ENCODE measurements at regions not wholly inside any gene's neighbourhood (a gene's known extent, or its start where the extent isn't known, plus 50 kb on each side); places are given as distances from the start of the nearest gene placed in this dataset.

- no peak overlapping the region for H3K4me3 ChIP-seq (ENCODE audit: low read length)
- no peak for TF ChIP-seq CTCF (conservative IDR thresholded peaks at IDR 0.05; ENCODE audit: low read length)
- DNase-seq (ENCODE audit: low read depth), result no peak
Observed at GRCh38 chr2:66984864-66985263, 412.3 kb upstream of the ETAA1 start.

GRCh38 chr2:66985906-66986305 lies 411.2 kb upstream of the ETAA1 start:
- TF ChIP-seq CTCF (conservative IDR thresholded peaks at IDR 0.05; ENCODE audit: low read length), result no peak
- no peak overlapping the region for H3K4me3 ChIP-seq (ENCODE audit: low read length)

GRCh38 chr2:66987733-66988132 lies 409.4 kb upstream of the ETAA1 start:
- H3K4me3 ChIP-seq (ENCODE audit: low read length), result no peak overlapping the region
- TF ChIP-seq CTCF (conservative IDR thresholded peaks at IDR 0.05; ENCODE audit: low read length), result no peak
- DNase-seq (ENCODE audit: low read depth), result no peak

More at GRCh38 chr2:66985906-66986305, 411.2 kb upstream of the ETAA1 start:
- no peak for DNase-seq (ENCODE audit: low read depth)

- TF ChIP-seq CTCF (conservative IDR thresholded peaks at IDR 0.05; ENCODE audit: low read length), result no peak
- DNase-seq (ENCODE audit: low read depth), result no peak
- H3K4me3 ChIP-seq (ENCODE audit: low read length), result no peak overlapping the region
Observed at GRCh38 chr2:66994654-66995053, 402.5 kb upstream of the ETAA1 start.

- no peak overlapping the region for H3K4me3 ChIP-seq (ENCODE audit: low read length)
- TF ChIP-seq CTCF (conservative IDR thresholded peaks at IDR 0.05; ENCODE audit: low read length), result no peak
- DNase-seq (ENCODE audit: low read depth), result no peak
Observed at GRCh38 chr2:66995636-66996035, 401.5 kb upstream of the ETAA1 start.

- no peak for DNase-seq (ENCODE audit: low read depth)
- no peak overlapping the region for H3K4me3 ChIP-seq (ENCODE audit: low read length)
- TF ChIP-seq CTCF (conservative IDR thresholded peaks at IDR 0.05; ENCODE audit: low read length), result no peak
Observed at GRCh38 chr2:67002618-67003371, 394.3 kb upstream of the ETAA1 start.

GRCh38 chr2:67006373-67006960 lies 390.7 kb upstream of the ETAA1 start:
- DNase-seq (ENCODE audit: low read depth), result no peak
- no peak overlapping the region for H3K4me3 ChIP-seq (ENCODE audit: low read length)
- TF ChIP-seq CTCF (conservative IDR thresholded peaks at IDR 0.05; ENCODE audit: low read length), result no peak

Data from AG10803 (cell line).